ENCODE measurements at regions not wholly inside any gene's neighbourhood (a gene's known extent, or its start where the extent isn't known, plus 50 kb on each side); places are given as distances from the start of the nearest gene placed in this dataset.

GRCh38 chr4:26047795-26048194 is 133.8 kb downstream of the SMIM20 start:
- no peak for TF ChIP-seq CTCF (IDR thresholded peaks at IDR 0.05)
- Mint-ChIP-seq H3K36me3 (no peaks in the 10 kb centered on the region), H3K27me3 (ENCODE audit: low read depth in 3 of 3) (peaks cover 20 to 30% (median 26%) of the 10 kb centered on the region in 3 donors), H3K9me3 (peaks cover 0 to 2% (median 1%) of the 10 kb centered on the region in 7 donors), H3K4me3 (no peak overlapping the region), H3K27ac (no peak overlapping the region), H3K4me1 (peaks cover 19% of the 10 kb centered on the region)
- Histone ChIP-seq H3K27me3 (ENCODE audit: control insufficient read depth in 2 of 2, insufficient read depth in 2 of 2, low read length in 2 of 2) (peaks cover 0 to 4% of the 10 kb centered on the region in 2 donors), H3K9ac (ENCODE audit: insufficient read depth, low read length, poor library complexity, severe bottlenecking) (no peak overlapping the region), H3K4me3 (replicated peaks in 1 of 3; ENCODE audit: low read depth in 2 of 3, low read length in 3 of 3) (no peak overlapping the region), H2AFZ (ENCODE audit: insufficient read depth, low read depth, low read length, poor library complexity, severe bottlenecking) (no peak overlapping the region), H3K4me1 (ENCODE audit: control insufficient read depth in 1 of 2, insufficient read depth in 2 of 2, low read length in 2 of 2) (peaks cover 15 to 17% of the 10 kb centered on the region in 2 donors), H4K20me1 (ENCODE audit: insufficient read depth, low read length) (no peaks in the 10 kb centered on the region), H3K79me2 (ENCODE audit: insufficient read depth, low read length) (no peaks in the 10 kb centered on the region), H3K9me3 (replicated peaks in 1 of 2; ENCODE audit: control insufficient read depth in 1 of 2, insufficient read depth in 1 of 2, low read length in 2 of 2) (no peaks in the 10 kb centered on the region), H3K4me2 (replicated peaks; ENCODE audit: extremely low read depth, low read length, poor library complexity, severe bottlenecking) (no peak overlapping the region), H3K27ac (ENCODE audit: low read depth in 1 of 2, low read length in 2 of 2) (no peak overlapping the region), H3K36me3 (replicated peaks in 1 of 2; ENCODE audit: control insufficient read depth in 1 of 2, insufficient read depth in 2 of 2, low read length in 2 of 2) (no peaks in the 10 kb centered on the region)
- intact Hi-C loops (cut with micrococcal nuclease) = no loop called here
- 91% methylated on average over 5 of the region's 5 CpGs for WGBS (ENCODE audit: insufficient coverage)
- no peak for DNase-seq

GRCh38 chr4:26048378-26048882 is 134.4 kb downstream of the SMIM20 start:
- Histone ChIP-seq H4K20me1 (ENCODE audit: insufficient read depth, low read length) (no peaks in the 10 kb centered on the region), H3K4me2 (replicated peaks; ENCODE audit: extremely low read depth, low read length, poor library complexity, severe bottlenecking) (no peak overlapping the region), H3K9me3 (replicated peaks in 1 of 2; ENCODE audit: control insufficient read depth in 1 of 2, insufficient read depth in 1 of 2, low read length in 2 of 2) (no peaks in the 10 kb centered on the region), H3K36me3 (replicated peaks in 1 of 2; ENCODE audit: control insufficient read depth in 1 of 2, insufficient read depth in 2 of 2, low read length in 2 of 2) (no peaks in the 10 kb centered on the region), H3K4me3 (replicated peaks in 1 of 3; ENCODE audit: low read depth in 2 of 3, low read length in 3 of 3) (no peak overlapping the region), H3K9ac (ENCODE audit: insufficient read depth, low read length, poor library complexity, severe bottlenecking) (no peak overlapping the region), H3K27ac (ENCODE audit: low read depth in 1 of 2, low read length in 2 of 2) (no peak overlapping the region), H3K4me1 (ENCODE audit: control insufficient read depth in 1 of 2, insufficient read depth in 2 of 2, low read length in 2 of 2) (peaks cover 22 to 24% of the 10 kb centered on the region in 2 donors), H2AFZ (ENCODE audit: insufficient read depth, low read depth, low read length, poor library complexity, severe bottlenecking) (no peak overlapping the region), H3K79me2 (ENCODE audit: insufficient read depth, low read length) (no peaks in the 10 kb centered on the region), H3K27me3 (ENCODE audit: control insufficient read depth in 2 of 2, insufficient read depth in 2 of 2, low read length in 2 of 2) (peaks cover 0 to 4% of the 10 kb centered on the region in 2 donors)
- H3K9me3 Mint-ChIP-seq = peaks cover 0 to 2% (median 1%) of the 10 kb centered on the region in 7 donors
- H3K36me3 Mint-ChIP-seq = no peaks in the 10 kb centered on the region
- no peak for TF ChIP-seq CTCF (IDR thresholded peaks at IDR 0.05)
- intact Hi-C loops (cut with micrococcal nuclease) = no loop called here
- H3K4me3 Mint-ChIP-seq = no peak overlapping the region
- 87% methylated on average over 8 of the region's 12 CpGs for WGBS (ENCODE audit: insufficient coverage)
- H3K4me1 Mint-ChIP-seq = peaks cover 25% of the 10 kb centered on the region
- H3K27me3 Mint-ChIP-seq (ENCODE audit: low read depth in 3 of 3) = peaks cover 19 to 27% (median 24%) of the 10 kb centered on the region in 3 donors
- no peak overlapping the region for H3K27ac Mint-ChIP-seq
- no peak for DNase-seq

Measured in CD14-positive monocyte (primary cell).